ENCODE measurements at regions not wholly inside any gene's neighbourhood (a gene's known extent, or its start where the extent isn't known, plus 50 kb on each side); places are given as distances from the start of the nearest gene placed in this dataset.

DNA sequence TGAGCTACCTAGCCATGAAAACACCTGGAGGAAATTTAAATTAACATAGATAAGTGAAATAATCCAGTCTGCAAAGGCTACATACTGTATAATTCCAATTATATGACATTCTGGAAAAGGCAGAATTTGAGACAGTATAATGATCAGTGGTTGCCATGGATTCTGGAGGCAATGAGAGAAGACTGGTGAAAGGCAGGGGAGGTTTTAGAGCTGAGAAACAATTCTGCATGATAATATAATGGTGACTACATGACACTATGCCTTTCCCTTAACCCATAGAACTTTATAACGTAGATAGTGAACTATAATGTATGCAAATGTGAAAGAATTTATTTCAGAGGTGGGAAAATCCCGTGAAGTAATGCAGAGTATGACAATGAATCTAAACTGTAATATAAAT, 749.3 kb downstream of the TRIB2 start:
- Histone ChIP-seq H3K79me2 (ENCODE audit: control insufficient read depth, insufficient read depth, low read length) (no peaks in the 10 kb centered on the region), H3K36me3 (ENCODE audit: control insufficient read depth, insufficient read depth, low read length) (no peaks in the 10 kb centered on the region), H3K4me3 (no peak overlapping the region), H3K27me3 (ENCODE audit: control insufficient read depth in 2 of 2, insufficient read depth in 2 of 2, low read length in 2 of 2) (no peaks in the 10 kb centered on the region), H3K27ac (ENCODE audit: extremely low read depth, low read depth, low read length) (no peak overlapping the region), H3K9me1 (ENCODE audit: control insufficient read depth, insufficient read depth, low read length) (no peaks in the 10 kb centered on the region), H3K9ac (ENCODE audit: insufficient read depth in 1 of 2, low read depth in 2 of 2, low read length in 2 of 2) (no peak overlapping the region), H3K4me2 (ENCODE audit: insufficient read depth, low read length) (no peak overlapping the region), H3K9me3 (replicated peaks; ENCODE audit: control insufficient read depth, insufficient read depth, low read depth, low read length) (no peaks in the 10 kb centered on the region), H2AFZ (ENCODE audit: low read depth, low read length) (no peak overlapping the region), H4K20me1 (replicated peaks; ENCODE audit: control insufficient read depth, insufficient read depth, low read length) (no peaks in the 10 kb centered on the region), H3K4me1 (replicated peaks in 1 of 2; ENCODE audit: control insufficient read depth in 2 of 2, insufficient read depth in 2 of 2, low read length in 2 of 2) (no peaks in the 10 kb centered on the region)
- 0% methylated on average over 2 of the region's 2 CpGs for WGBS (ENCODE audit: insufficient coverage, low coverage, missing lambda C conversion rate)
- in situ Hi-C loops (cut with MboI) (no loop called here), intact Hi-C loops (cut with micrococcal nuclease) (no loop called here)
- no TSS peak for BruUV-seq (replicated peaks)
- DNase-seq (ENCODE audit: extremely low read depth in 1 of 4, low spot score in 3 of 4) (no peak), ATAC-seq (no peak), FAIRE-seq (no peak)
- ChIA-PET CTCF (ENCODE audit: low intra/inter-chr PET ratio) (no interaction called here), POLR2A (no interaction called here)
- TF ChIP-seq NBN (IDR thresholded peaks at IDR 0.05; ENCODE audit: low read depth), result no peak
- TF ChIP-seq SMARCA5 (IDR thresholded peaks at IDR 0.05), result no peak
- TF ChIP-seq ZSCAN29 (IDR thresholded peaks at IDR 0.05), result no peak
- TF ChIP-seq TCF7L2 (IDR thresholded peaks at IDR 0.05; ENCODE audit: low read depth, low read length), result no peak
- no peak for TF ChIP-seq NCOA6 (IDR thresholded peaks at IDR 0.05)

DNA sequence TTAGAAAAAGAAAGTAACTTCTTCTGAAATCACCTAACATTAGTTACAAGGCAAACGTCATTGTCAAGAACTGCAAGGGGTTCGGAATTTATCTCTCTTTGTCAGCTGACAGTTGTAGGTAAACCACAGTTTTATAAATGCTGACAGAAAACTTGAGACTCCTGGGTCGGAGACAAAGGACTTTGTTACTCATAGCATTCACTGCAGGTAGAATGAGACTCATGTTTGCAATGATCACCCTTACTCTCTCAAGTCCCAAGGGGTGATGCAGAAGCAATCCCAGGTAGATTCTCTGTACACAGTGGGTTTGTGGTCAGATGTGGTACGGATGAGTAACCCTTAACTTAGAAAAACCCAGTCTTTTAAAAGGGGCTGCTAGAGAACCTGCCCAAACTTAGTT, 757.8 kb downstream of the TRIB2 start:
- Histone ChIP-seq H3K36me3 (ENCODE audit: control insufficient read depth, insufficient read depth, low read length) (no peaks in the 10 kb centered on the region), H2AFZ (ENCODE audit: low read depth, low read length) (no peak overlapping the region), H3K79me2 (ENCODE audit: control insufficient read depth, insufficient read depth, low read length) (no peaks in the 10 kb centered on the region), H3K4me1 (replicated peaks in 1 of 2; ENCODE audit: control insufficient read depth in 2 of 2, insufficient read depth in 2 of 2, low read length in 2 of 2) (no peaks in the 10 kb centered on the region), H3K9me3 (replicated peaks; ENCODE audit: control insufficient read depth, insufficient read depth, low read depth, low read length) (no peaks in the 10 kb centered on the region), H3K27me3 (ENCODE audit: control insufficient read depth in 2 of 2, insufficient read depth in 2 of 2, low read length in 2 of 2) (no peaks in the 10 kb centered on the region), H4K20me1 (replicated peaks; ENCODE audit: control insufficient read depth, insufficient read depth, low read length) (no peaks in the 10 kb centered on the region), H3K4me3 (no peak overlapping the region), H3K9me1 (ENCODE audit: control insufficient read depth, insufficient read depth, low read length) (no peaks in the 10 kb centered on the region), H3K27ac (ENCODE audit: extremely low read depth, low read depth, low read length) (no peak overlapping the region), H3K4me2 (ENCODE audit: insufficient read depth, low read length) (no peak overlapping the region), H3K9ac (ENCODE audit: insufficient read depth in 1 of 2, low read depth in 2 of 2, low read length in 2 of 2) (no peak overlapping the region)
- ATAC-seq, result no peak
- 0% methylated on average over 4 of the region's 4 CpGs for WGBS (ENCODE audit: insufficient coverage, low coverage, missing lambda C conversion rate)
- ChIA-PET CTCF (ENCODE audit: low intra/inter-chr PET ratio) (no interaction called here), POLR2A (interaction anchor here (0.6 kb wide), 1 partner anchor 156 kb away, joined by 3 read pairs; no protein-coding TSS in a partner anchor)
- BruUV-seq (replicated peaks), result no TSS peak
- no peak for DNase-seq (ENCODE audit: extremely low read depth in 1 of 4, low spot score in 3 of 4)
- in situ Hi-C loops (cut with MboI) (no loop called here), intact Hi-C loops (cut with micrococcal nuclease) (no loop called here)
- no peak for TF ChIP-seq NFE2L1 (tag; IDR thresholded peaks at IDR 0.05; ENCODE audit: borderline replicate concordance, low read depth)
- no peak for FAIRE-seq
